HK-2 (cell line): ENCODE measurements at regions not wholly inside any gene's neighbourhood (a gene's known extent, or its start where the extent isn't known, plus 50 kb on each side); places are given as distances from the start of the nearest gene placed in this dataset.
"Not testable (repeated sequence)": the region's sequence is repeated elsewhere in the genome, so short reads cannot be mapped to it uniquely, and the experiment has no call there.

Experiments
- DNase-seq: peaks from one replicate; pipeline ENCODE4 v3.0.0-alpha.2; 2018; ENCODE audit not compliant: unreplicated experiment

GRCh38 chr3:20736287-20736852 is 550.4 kb upstream of the SGO1 start:
- DNase-seq, result no peak

GRCh38 chr3:20729185-20729584 is 543.2 kb upstream of the SGO1 start:
- no peak for DNase-seq

GRCh38 chr3:20726786-20727185 is 540.8 kb upstream of the SGO1 start:
- DNase-seq, result no peak

- no peak for DNase-seq
These were observed 538.2 kb upstream of the SGO1 start for GRCh38 chr3:20724241-20724640.

GRCh38 chr3:20716425-20716824 is 530.4 kb upstream of the SGO1 start:
- not testable (repeated sequence) for DNase-seq

- no peak for DNase-seq
These were observed 515.6 kb upstream of the SGO1 start for GRCh38 chr3:20701641-20702040.

- no peak for DNase-seq
These were observed 514.7 kb upstream of the SGO1 start for GRCh38 chr3:20700714-20701113.

GRCh38 chr3:20698896-20699295 is 512.9 kb upstream of the SGO1 start:
- no peak for DNase-seq

GRCh38 chr3:20696388-20697150 is 510.6 kb upstream of the SGO1 start:
- DNase-seq, result no peak

- DNase-seq, result no peak
These were observed 506.7 kb upstream of the SGO1 start for GRCh38 chr3:20692675-20693074.

- DNase-seq, result no peak
These were observed 497.9 kb upstream of the SGO1 start for GRCh38 chr3:20683910-20684309.

- DNase-seq, result no peak
These were observed 496.6 kb upstream of the SGO1 start for GRCh38 chr3:20682573-20682972.

GRCh38 chr3:20680990-20681628 is 495.1 kb upstream of the SGO1 start:
- no peak for DNase-seq

- no peak for DNase-seq
These were observed 487.9 kb upstream of the SGO1 start for GRCh38 chr3:20673866-20674265.

- DNase-seq, result no peak
These were observed 483.7 kb upstream of the SGO1 start for GRCh38 chr3:20669675-20670074.

- no peak for DNase-seq
These were observed 483.2 kb upstream of the SGO1 start for GRCh38 chr3:20669184-20669583.

- no peak for DNase-seq
These were observed 482.4 kb upstream of the SGO1 start for GRCh38 chr3:20668411-20668810.

- no peak for DNase-seq
These were observed 480.1 kb upstream of the SGO1 start for GRCh38 chr3:20666091-20666490.

GRCh38 chr3:20658491-20658890 is 472.5 kb upstream of the SGO1 start:
- no peak for DNase-seq

- DNase-seq, result no peak
These were observed 471.6 kb upstream of the SGO1 start for GRCh38 chr3:20657560-20657959.

GRCh38 chr3:20652231-20652986 is 466.4 kb upstream of the SGO1 start:
- DNase-seq, result no peak

- DNase-seq, result no peak
These were observed 462.9 kb upstream of the SGO1 start for GRCh38 chr3:20648921-20649381.
